ENCODE measurements at regions not wholly inside any gene's neighbourhood (a gene's known extent, or its start where the extent isn't known, plus 50 kb on each side); places are given as distances from the start of the nearest gene placed in this dataset.

GRCh38 chr13:54234607-54235006 is 1206.0 kb downstream of the OLFM4 start:
- TF ChIP-seq CTCF (IDR thresholded peaks at IDR 0.05; ENCODE audit: poor library complexity) (no peak), EZH2 (IDR thresholded peaks at IDR 0.05; ENCODE audit: borderline replicate concordance) (no peak), EZH2phosphoT487 (IDR thresholded peaks at IDR 0.05; ENCODE audit: low read depth, severe bottlenecking, unreplicated experiment) (no peak)

Data from hepatocyte (in vitro differentiated cells).